HG02840 (cell line): ENCODE measurements at regions not wholly inside any gene's neighbourhood (a gene's known extent, or its start where the extent isn't known, plus 50 kb on each side); places are given as distances from the start of the nearest gene placed in this dataset.
"Not testable (repeated sequence)": the region's sequence is repeated elsewhere in the genome, so short reads cannot be mapped to it uniquely, and the experiment has no call there.

Source experiments
- ATAC-seq: cut with Tn5 transposase; IDR thresholded peaks from one replicate; pipeline ENCODE4 v1.9.1; 2021; ENCODE audit warnings: mild to moderate bottlenecking, moderate library complexity, moderate number of reproducible peaks; ENCODE audit not compliant: unreplicated experiment, low FRiP score

DNA sequence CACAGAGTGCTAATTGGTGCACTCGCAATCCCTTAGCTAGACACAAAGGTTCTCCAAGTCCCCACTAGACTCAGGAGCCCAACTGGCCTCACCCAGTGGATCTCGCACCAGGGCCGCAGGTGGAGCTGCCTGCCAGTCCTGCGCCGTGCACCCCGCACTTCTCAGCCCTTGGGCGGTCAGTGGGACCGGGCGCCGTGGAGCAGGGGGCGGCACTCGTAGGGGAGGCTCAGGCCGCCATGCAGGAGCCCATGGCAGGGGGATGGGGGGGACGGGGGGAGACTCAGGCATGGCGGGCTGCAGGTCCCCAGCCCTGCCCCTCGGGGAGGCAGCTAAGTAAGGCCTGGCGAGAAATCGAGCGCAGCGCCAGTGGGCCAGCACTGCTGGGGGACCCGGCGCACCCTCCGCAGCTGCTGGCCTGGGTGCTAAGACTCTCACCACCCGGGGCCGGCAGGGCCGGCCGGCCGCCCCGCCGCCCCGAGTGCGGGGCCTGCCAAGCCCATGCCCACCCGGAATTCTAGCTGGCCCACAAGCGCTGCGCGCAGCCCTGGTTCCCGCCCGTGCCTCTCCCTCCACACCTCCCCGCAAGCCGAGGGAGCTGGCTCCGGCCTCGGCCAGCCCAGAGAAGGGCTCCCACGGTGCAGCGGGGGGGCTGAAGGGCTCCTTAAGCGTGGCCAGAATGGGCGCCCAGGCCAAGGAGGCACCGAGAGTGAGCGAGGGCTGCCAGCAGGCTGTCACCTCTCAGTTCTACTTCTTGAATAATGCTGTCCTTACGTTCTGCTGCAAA lies 258.2 kb downstream of the GALC start:
- ATAC-seq = not testable (repeated sequence)

- not testable (repeated sequence) for ATAC-seq
Observed at GRCh38 chr14:87733115-87733514, 259.9 kb downstream of the GALC start.

- ATAC-seq = no peak
Observed at GRCh38 chr14:87732562-87732961, 260.4 kb downstream of the GALC start.

DNA sequence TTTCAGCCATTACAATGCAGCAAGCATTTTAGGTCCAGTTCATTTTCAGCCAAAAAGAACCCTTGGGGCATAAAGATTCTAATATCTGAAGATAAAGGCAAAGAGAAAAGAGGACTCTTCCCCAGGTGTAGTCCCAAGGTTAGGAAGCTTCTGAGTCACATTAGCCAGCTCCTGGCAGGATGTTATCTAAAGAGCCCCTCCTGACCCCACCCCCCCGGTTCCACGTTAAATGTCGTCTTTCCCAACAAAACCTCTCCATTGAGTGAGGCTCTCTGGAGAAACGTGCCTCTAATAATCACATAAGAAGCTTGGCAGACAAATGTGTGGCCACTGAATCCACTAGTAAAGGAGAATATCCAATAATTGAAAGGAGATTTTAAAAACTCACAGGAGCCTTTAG lies 267.7 kb downstream of the GALC start:
- ATAC-seq = no peak

GRCh38 chr14:87712396-87713090 lies 280.4 kb downstream of the GALC start:
- ATAC-seq = no peak

- no peak for ATAC-seq
Observed at GRCh38 chr14:87705439-87705896, 287.5 kb downstream of the GALC start.

DNA sequence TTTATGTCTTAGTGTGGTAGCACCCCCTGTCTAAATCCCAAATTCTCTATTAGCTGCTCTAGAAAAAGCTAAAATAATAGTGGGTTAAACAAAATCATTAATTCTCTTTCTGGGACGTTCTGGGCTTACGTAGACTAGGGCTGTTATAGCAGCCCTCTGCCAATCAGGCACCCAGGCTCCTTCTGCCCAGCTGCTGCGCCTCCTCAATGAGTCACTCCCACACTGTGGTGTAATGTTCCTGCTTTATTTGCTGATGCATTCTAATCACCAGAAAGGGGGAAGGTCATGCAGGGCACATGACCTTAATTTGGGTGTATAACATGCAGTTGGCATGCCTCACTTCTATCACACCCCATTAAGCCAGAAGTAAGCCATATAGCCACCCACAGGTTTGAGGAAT lies 294.5 kb downstream of the GALC start:
- ATAC-seq = no peak

DNA sequence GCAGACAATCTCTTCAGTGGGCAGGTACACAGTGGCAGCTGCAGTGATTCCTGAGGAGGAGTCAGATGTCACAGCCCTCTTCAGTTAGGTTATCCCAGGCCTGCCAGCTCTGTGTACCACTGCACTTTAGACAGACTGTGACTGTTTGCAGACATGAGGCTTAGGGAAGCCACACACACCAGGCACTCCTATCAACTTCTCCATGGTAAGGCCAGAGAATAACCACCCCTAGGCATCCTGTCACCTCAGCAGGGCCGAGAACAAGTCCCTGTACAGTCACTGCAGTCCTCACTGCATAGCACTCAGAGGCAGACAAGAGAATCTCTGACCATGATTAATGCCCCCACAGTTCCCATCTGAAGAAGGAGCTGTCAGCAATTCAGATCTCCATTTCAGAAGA lies 296.5 kb downstream of the GALC start:
- ATAC-seq = no peak

- no peak for ATAC-seq
Observed at GRCh38 chr14:87691042-87691881, 301.7 kb downstream of the GALC start.

DNA sequence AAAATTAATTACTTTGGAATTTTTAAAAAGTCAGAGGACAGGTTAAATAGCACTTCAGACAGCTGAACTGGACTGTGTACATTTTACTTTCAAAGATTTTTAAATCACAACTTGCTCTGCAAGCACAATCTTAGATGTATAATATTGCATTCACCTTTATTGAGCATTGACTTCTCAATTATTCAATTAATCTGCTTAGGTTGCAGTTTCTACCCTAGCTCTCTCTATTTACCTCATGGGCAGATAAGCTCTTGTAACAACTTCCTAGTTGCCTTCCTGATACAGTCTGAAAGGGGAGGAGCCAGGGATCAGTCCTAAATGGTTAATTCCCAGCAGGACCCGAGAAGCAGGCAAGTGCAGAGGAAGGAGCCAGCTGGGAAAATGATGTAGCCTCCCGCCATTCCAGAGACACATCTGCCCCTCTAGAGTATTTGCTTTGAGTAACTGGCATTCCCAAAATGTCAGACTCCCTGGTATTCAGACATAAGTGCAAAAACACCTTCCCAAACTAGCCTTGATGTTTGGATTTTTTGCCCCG lies 302.8 kb downstream of the GALC start:
- no peak for ATAC-seq

- ATAC-seq = no peak
Observed at GRCh38 chr14:87688524-87688923, 304.5 kb downstream of the GALC start.

DNA sequence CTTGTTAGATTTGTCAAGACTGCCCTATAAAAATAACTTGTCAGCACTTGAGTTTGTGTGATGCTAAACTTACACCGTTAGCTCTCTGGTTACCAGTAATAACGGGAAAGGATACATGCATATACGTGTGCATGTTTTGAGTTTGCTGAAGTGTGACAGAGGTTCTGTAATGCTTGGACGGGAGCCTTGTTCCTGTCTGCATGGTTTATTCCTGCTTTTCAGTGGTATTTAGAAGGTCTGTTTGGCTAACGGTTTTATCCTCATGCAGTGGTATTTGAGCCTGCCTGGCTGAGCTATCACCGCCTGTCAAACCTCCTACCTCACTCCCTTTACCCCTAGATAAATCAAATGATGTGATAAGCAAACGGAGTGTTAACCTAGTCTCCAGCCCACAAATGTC lies 305.6 kb downstream of the GALC start:
- ATAC-seq = no peak

DNA sequence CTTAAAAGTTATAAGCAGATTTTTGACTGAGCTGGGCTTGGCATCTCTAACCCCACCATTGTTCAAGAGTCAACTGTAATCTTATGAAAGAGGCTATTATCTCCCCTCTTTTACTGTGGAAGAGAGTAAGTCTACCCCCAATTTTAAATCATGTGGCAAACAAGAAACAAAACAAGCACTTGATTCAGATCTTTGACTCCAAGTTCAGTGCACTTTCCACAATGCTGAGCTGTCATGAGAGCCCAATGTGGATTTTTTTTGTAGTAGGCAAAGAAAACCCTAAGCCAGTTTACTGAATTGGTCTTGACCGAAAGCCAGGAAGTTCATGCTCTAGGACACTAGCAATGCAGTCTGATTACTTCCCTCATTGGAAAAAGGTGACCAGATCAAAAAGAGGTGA lies 306.2 kb downstream of the GALC start:
- no peak for ATAC-seq

DNA sequence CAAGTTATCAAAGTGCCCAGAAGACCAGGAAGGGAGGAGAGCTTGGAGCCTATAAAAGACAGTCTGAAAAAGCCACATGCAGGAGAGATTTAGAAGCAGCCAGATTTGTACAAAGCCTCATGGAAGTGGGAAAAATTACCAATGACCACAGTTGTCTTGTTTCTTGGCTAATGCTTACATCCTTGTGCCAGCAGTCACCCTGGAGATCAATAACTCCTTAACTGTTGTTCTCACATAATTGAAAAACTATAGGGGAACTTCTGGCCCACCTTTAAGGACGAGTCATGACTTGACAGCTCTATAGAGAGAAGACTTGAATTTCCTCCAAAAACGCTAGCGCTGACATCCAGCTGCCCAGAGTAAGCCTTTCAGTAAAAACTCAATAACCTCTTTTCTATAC lies 313.1 kb downstream of the GALC start:
- no peak for ATAC-seq

GRCh38 chr14:87678624-87679023 lies 314.4 kb downstream of the GALC start:
- ATAC-seq = no peak

GRCh38 chr14:87676814-87677437 lies 316.1 kb downstream of the GALC start:
- no peak for ATAC-seq

DNA sequence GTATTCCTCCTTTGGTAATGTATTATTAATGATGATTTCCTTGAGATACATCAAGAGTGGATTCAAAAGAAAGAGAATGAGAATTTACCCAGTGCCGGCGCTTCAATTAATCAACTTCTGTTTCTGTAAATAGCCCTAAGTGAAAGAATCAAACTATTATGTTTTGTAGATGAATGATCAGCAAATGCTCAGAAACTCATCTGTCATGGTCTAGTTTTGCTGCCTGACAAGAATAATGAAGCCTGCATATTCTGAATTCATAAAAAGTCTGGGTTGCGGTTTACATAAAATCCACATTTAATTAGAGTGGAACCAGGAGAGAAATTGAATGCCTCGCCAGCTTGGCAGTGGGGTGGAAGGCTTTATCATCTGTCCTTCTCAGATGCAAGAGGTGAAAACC lies 325.3 kb downstream of the GALC start:
- ATAC-seq = no peak

GRCh38 chr14:87656315-87656714 lies 336.7 kb downstream of the GALC start:
- ATAC-seq = no peak

DNA sequence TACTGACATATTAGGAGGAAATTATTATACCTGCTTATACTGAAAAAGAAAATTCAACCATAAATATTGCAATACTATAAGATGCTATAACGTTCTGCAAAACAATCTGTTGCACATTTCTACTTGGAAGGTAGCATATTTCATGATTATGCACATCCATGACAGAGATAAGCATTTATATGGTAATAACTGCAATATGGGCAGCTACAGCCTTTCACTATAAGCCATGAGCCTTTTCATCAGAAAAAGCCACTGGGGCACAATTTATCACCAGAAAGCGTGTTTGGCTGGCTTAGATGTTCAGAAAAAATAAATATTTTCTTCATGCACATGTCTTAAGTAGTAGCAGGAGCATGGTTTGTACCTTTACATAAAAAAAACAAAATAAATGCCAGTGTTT lies 340.7 kb downstream of the GALC start:
- no peak for ATAC-seq

DNA sequence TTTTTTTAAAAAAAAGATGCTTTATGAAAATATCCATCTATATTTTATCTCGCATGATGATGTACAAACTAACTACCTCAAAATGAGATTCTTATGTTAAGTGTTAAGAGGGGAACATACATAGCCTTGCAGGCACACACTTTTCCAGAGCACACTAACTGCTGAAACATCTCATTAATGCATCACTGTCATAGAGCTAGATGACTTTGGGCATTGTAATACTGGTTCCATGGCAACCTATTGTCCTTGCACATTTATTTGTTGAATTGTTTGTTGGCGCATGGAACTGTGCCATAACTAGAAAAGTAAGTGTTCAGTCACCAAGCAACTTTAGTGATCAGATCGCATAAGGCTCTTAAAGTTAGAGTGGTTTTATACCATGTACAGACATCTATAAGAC lies 348.3 kb downstream of the GALC start:
- ATAC-seq = no peak
